DOHH2 (cell line): ENCODE measurements at regions not wholly inside any gene's neighbourhood (a gene's known extent, or its start where the extent isn't known, plus 50 kb on each side); places are given as distances from the start of the nearest gene placed in this dataset.

Experiments used
- H3F3A ChIP-seq: fragments of 200-600 bp; sonication (generic), shearing (Covaris generic); 2 replicates; pipeline ENCODE4 v1.6.0; 2016; ENCODE audit warnings: antibody characterized with exemption, mild to moderate bottlenecking; ENCODE audit not compliant: control insufficient read depth, insufficient read depth
- H3K27ac ChIP-seq: fragments of 200-600 bp; sonication (generic); 2 replicates; pipeline ENCODE4 v1.5.1; 2014; ENCODE audit warnings: low read depth, mild to moderate bottlenecking, low read length, moderate library complexity
- H3K27me3 ChIP-seq: fragments of 200-600 bp; sonication (generic); 2 replicates; pipeline ENCODE4 v1.6.1; 2014; ENCODE audit warnings: mild to moderate bottlenecking, low read length, mixed read lengths; ENCODE audit not compliant: control insufficient read depth
- H3K36me3 ChIP-seq: fragments of 200-600 bp; sonication (generic); 2 replicates; pipeline ENCODE4 v1.6.1; 2014; ENCODE audit warnings: mild to moderate bottlenecking, low read length, moderate library complexity, mixed read lengths; ENCODE audit not compliant: control insufficient read depth
- H3K4me1 ChIP-seq: fragments of 200-600 bp; sonication (generic); 2 replicates; pipeline ENCODE4 v1.6.1; 2014; ENCODE audit warnings: mild to moderate bottlenecking, low read length, mixed read lengths; ENCODE audit not compliant: control insufficient read depth
- H3K4me2 ChIP-seq: fragments of 200-600 bp; sonication (generic); 2 replicates; pipeline ENCODE4 v1.6.0; 2014; ENCODE audit warnings: mild to moderate bottlenecking, low read length, moderate library complexity
- H3K4me3 ChIP-seq: fragments of 200-600 bp; sonication (generic); 2 replicates; pipeline ENCODE4 v1.5.1; 2014; ENCODE audit warnings: mild to moderate bottlenecking, low read length, mixed read lengths
- H3K79me2 ChIP-seq: fragments of 200-600 bp; sonication (generic); 2 replicates; pipeline ENCODE4 v1.6.1; 2014; ENCODE audit warnings: mild to moderate bottlenecking, low read length, mixed read lengths; ENCODE audit not compliant: control insufficient read depth
- H3K9me2 ChIP-seq: fragments of 200-600 bp; sonication (generic); replicated peaks from 2 replicates; pipeline ENCODE4 v1.6.1; 2014; ENCODE audit warnings: mild to moderate bottlenecking, low read length, mixed read lengths; ENCODE audit not compliant: control insufficient read depth
- H3K9me3 ChIP-seq: fragments of 200-600 bp; sonication (generic); 2 replicates; pipeline ENCODE4 v1.6.1; 2014; ENCODE audit warnings: antibody characterized with exemption, low read length, mixed read lengths; ENCODE audit not compliant: control insufficient read depth, insufficient read depth
- H4K20me1 ChIP-seq: fragments of 200-600 bp; sonication (generic); 2 replicates; pipeline ENCODE4 v1.6.0; 2014; ENCODE audit warnings: low read depth, mild to moderate bottlenecking, antibody characterized with exemption, low read length, moderate library complexity; ENCODE audit not compliant: control insufficient read depth, insufficient read depth
- CTCF ChIP-seq: fragments of 200-600 bp; sonication (generic); IDR thresholded peaks from one replicate; pipeline ENCODE4 v1.5.1; 2014; ENCODE audit warnings: antibody characterized with exemption, mild to moderate bottlenecking, low read depth, low read length; ENCODE audit not compliant: poor library complexity, severe bottlenecking
- EZH2phosphoT487 ChIP-seq: fragments of 200-600 bp; sonication (generic); IDR thresholded peaks from 2 replicates; pipeline ENCODE4 v1.6.1; 2017; ENCODE audit warnings: borderline replicate concordance, mild to moderate bottlenecking, antibody characterized with exemption, low read length, moderate library complexity, mixed read lengths

GRCh38 chr5:107184871-107185270 is 485.9 kb downstream of the EFNA5 start:
- no peaks in the 10 kb centered on the region for H3K79me2 ChIP-seq
- H3K27ac ChIP-seq, result no peak overlapping the region
- no peaks in the 10 kb centered on the region for H3K27me3 ChIP-seq
- H3K9me3 ChIP-seq, result no peaks in the 10 kb centered on the region
- H3F3A ChIP-seq, result no peaks in the 10 kb centered on the region
- no peak overlapping the region for H3K4me3 ChIP-seq
- TF ChIP-seq CTCF (no peak), EZH2phosphoT487 (no peak)
- H3K4me1 ChIP-seq, result no peaks in the 10 kb centered on the region
- no peak overlapping the region for H3K4me2 ChIP-seq
- no peaks in the 10 kb centered on the region for H3K9me2 ChIP-seq
- no peaks in the 10 kb centered on the region for H3K36me3 ChIP-seq
- no peaks in the 10 kb centered on the region for H4K20me1 ChIP-seq

- Histone ChIP-seq H3K79me2 (no peaks in the 10 kb centered on the region), H3K27ac (no peak overlapping the region), H3K27me3 (no peaks in the 10 kb centered on the region), H3K9me2 (no peaks in the 10 kb centered on the region), H3K4me1 (no peaks in the 10 kb centered on the region), H4K20me1 (no peaks in the 10 kb centered on the region), H3K4me2 (no peak overlapping the region), H3K36me3 (no peaks in the 10 kb centered on the region), H3F3A (no peaks in the 10 kb centered on the region), H3K9me3 (no peaks in the 10 kb centered on the region), H3K4me3 (no peak overlapping the region)
- TF ChIP-seq CTCF (no peak), EZH2phosphoT487 (no peak)
These were observed 486.7 kb downstream of the EFNA5 start for GRCh38 chr5:107184066-107184465.

GRCh38 chr5:107170620-107171019 is 500.1 kb downstream of the EFNA5 start:
- no peaks in the 10 kb centered on the region for H4K20me1 ChIP-seq
- H3K27me3 ChIP-seq, result no peaks in the 10 kb centered on the region
- H3K4me3 ChIP-seq, result no peak overlapping the region
- H3K79me2 ChIP-seq, result no peaks in the 10 kb centered on the region
- H3K4me1 ChIP-seq, result no peaks in the 10 kb centered on the region
- TF ChIP-seq CTCF, result no peak
- no peak for TF ChIP-seq EZH2phosphoT487
- no peaks in the 10 kb centered on the region; the same call in 1 of the 2 replicates for H3K9me3 ChIP-seq
- no peaks in the 10 kb centered on the region for H3K36me3 ChIP-seq
- H3K4me2 ChIP-seq, result no peak overlapping the region
- no peak overlapping the region for H3K27ac ChIP-seq
- no peaks in the 10 kb centered on the region for H3K9me2 ChIP-seq
- no peaks in the 10 kb centered on the region for H3F3A ChIP-seq

GRCh38 chr5:107169867-107170266 is 500.9 kb downstream of the EFNA5 start:
- H3K4me1 ChIP-seq, result no peaks in the 10 kb centered on the region
- H3K36me3 ChIP-seq, result no peaks in the 10 kb centered on the region
- no peaks in the 10 kb centered on the region for H3K27me3 ChIP-seq
- H3K79me2 ChIP-seq, result no peaks in the 10 kb centered on the region
- H3K9me3 ChIP-seq, result no peaks in the 10 kb centered on the region; the same call in 1 of the 2 replicates
- H3K9me2 ChIP-seq, result no peaks in the 10 kb centered on the region
- no peaks in the 10 kb centered on the region for H4K20me1 ChIP-seq
- H3K4me2 ChIP-seq, result no peak overlapping the region
- no peak overlapping the region for H3K27ac ChIP-seq
- H3K4me3 ChIP-seq, result no peak overlapping the region
- H3F3A ChIP-seq, result no peaks in the 10 kb centered on the region
- TF ChIP-seq EZH2phosphoT487 (no peak), CTCF (no peak)
